WTC11 (cell line): ENCODE measurements at regions not wholly inside any gene's neighbourhood (a gene's known extent, or its start where the extent isn't known, plus 50 kb on each side); places are given as distances from the start of the nearest gene placed in this dataset.

ENCODE experiments used
- ATAC-seq: fragments of 200-7000 bp; cut with Tn5 transposase; 2 replicates; pipeline ENCODE4 v1.10.0; 2021; ENCODE audit warnings: mild to moderate bottlenecking, moderate library complexity
- CTCF ChIA-PET: fragments of 300-600 bp; sonication (Branson Sonifier 250); formaldehyde crosslinking; loops from one replicate; lab custom pipeline; 2021; ENCODE audit warnings: antibody characterized with exemption; lab: Charles Lee
- POLR2A ChIA-PET: fragments of 350-600 bp; sonication (Branson Sonifier 250); formaldehyde crosslinking; loops from one replicate; lab custom pipeline; 2021; ENCODE audit warnings: antibody characterized with exemption; lab: Charles Lee
- DNase-seq: peaks from one replicate; pipeline ENCODE4 v3.0.0; 2021; ENCODE audit warnings: low spot score
- H3K27ac Mint-ChIP-seq: 2 replicates; pipeline ENCODE4 v1.8.0; 2021; ENCODE audit warnings: mixed read lengths
- H3K27me3 Mint-ChIP-seq: 2 replicates; pipeline ENCODE4 v1.8.0; 2021; ENCODE audit warnings: low read depth, mild to moderate bottlenecking, moderate library complexity, mixed read lengths
- H3K36me3 Mint-ChIP-seq: 2 replicates; pipeline ENCODE4 v1.8.0; 2021; ENCODE audit warnings: mixed read lengths
- H3K4me1 Mint-ChIP-seq: 2 replicates; pipeline ENCODE4 v1.8.0; 2022; ENCODE audit warnings: mixed read lengths
- H3K4me3 Mint-ChIP-seq: 2 replicates; pipeline ENCODE4 v1.8.0; 2021; ENCODE audit warnings: mild to moderate bottlenecking, moderate library complexity, mixed read lengths
- H3K9me3 Mint-ChIP-seq: 2 replicates; pipeline ENCODE4 v1.8.0; 2021; ENCODE audit warnings: mixed read lengths
- CREB1 ChIP-seq: sonication (generic); formaldehyde crosslinking; IDR thresholded peaks from 2 replicates; pipeline ENCODE4 v1.8.0; 2023; ENCODE audit warnings: mild to moderate bottlenecking, missing genetic modification reagents
- CREM ChIP-seq: sonication (generic); formaldehyde crosslinking; IDR thresholded peaks from 2 replicates; pipeline ENCODE4 v1.8.1; 2022; ENCODE audit warnings: mild to moderate bottlenecking, missing genetic modification reagents, moderate library complexity
- E2F1 ChIP-seq: sonication (generic); formaldehyde crosslinking; IDR thresholded peaks from 2 replicates; pipeline ENCODE4 v1.8.0; 2022; ENCODE audit warnings: mild to moderate bottlenecking, missing genetic modification reagents
- E2F4 ChIP-seq: sonication (generic); formaldehyde crosslinking; IDR thresholded peaks from 2 replicates; pipeline ENCODE4 v1.8.1; 2022; ENCODE audit warnings: low read depth, mild to moderate bottlenecking, moderate library complexity, missing genetic modification reagents, borderline replicate concordance
- E2F5 ChIP-seq: sonication (generic); formaldehyde crosslinking; IDR thresholded peaks from 2 replicates; pipeline ENCODE4 v1.8.1; 2022; ENCODE audit warnings: mild to moderate bottlenecking, moderate library complexity, missing genetic modification reagents
- EMX1 ChIP-seq: fragments of 250-450 bp; sonication (Bioruptor Pico); IDR thresholded peaks from 2 replicates; pipeline ENCODE4 v1.8.0; 2021; ENCODE audit warnings: mild to moderate bottlenecking
- ESRRA ChIP-seq: sonication (generic); formaldehyde crosslinking; IDR thresholded peaks from 2 replicates; pipeline ENCODE4 v1.8.1; 2022; ENCODE audit warnings: mild to moderate bottlenecking, missing genetic modification reagents, borderline replicate concordance
- PREB ChIP-seq: sonication (generic); formaldehyde crosslinking; IDR thresholded peaks from 2 replicates; pipeline ENCODE4 v1.8.1; 2022; ENCODE audit warnings: mild to moderate bottlenecking, missing genetic modification reagents, moderate library complexity, borderline replicate concordance
- SMAD4 ChIP-seq: sonication (generic); formaldehyde crosslinking; IDR thresholded peaks from 2 replicates; pipeline ENCODE4 v1.8.0; 2022; ENCODE audit warnings: mild to moderate bottlenecking, missing genetic modification reagents
- SP1 ChIP-seq: sonication (generic); formaldehyde crosslinking; conservative IDR thresholded peaks from 2 replicates; pipeline ENCODE4 v1.8.1; 2022; ENCODE audit warnings: missing genetic modification reagents
- TCF7 ChIP-seq: sonication (generic); formaldehyde crosslinking; IDR thresholded peaks from 2 replicates; pipeline ENCODE4 v1.8.0; 2022; ENCODE audit warnings: mild to moderate bottlenecking, low read depth, missing genetic modification reagents, moderate library complexity
- ZMAT4 ChIP-seq: fragments of 250-450 bp; sonication (Bioruptor Pico); IDR thresholded peaks from 2 replicates; pipeline ENCODE4 v1.9.0; 2021; ENCODE audit warnings: mild to moderate bottlenecking
- TF ChIP-seq, protein P1 (sequence below): sonication (generic); formaldehyde crosslinking; IDR thresholded peaks from 2 replicates; pipeline ENCODE4 v1.8.0; 2022; ENCODE audit warnings: mild to moderate bottlenecking, missing genetic modification reagents
- TF ChIP-seq, protein P2 (sequence below): sonication (generic); formaldehyde crosslinking; IDR thresholded peaks from 2 replicates; pipeline ENCODE4 v1.8.0; 2022; ENCODE audit warnings: mild to moderate bottlenecking, missing genetic modification reagents
- TF ChIP-seq, protein P3 (sequence below): sonication (generic); formaldehyde crosslinking; IDR thresholded peaks from 2 replicates; pipeline ENCODE4 v1.8.1; 2023; ENCODE audit warnings: mild to moderate bottlenecking, missing genetic modification reagents
- TF ChIP-seq, protein P4 (sequence below): sonication (generic); formaldehyde crosslinking; IDR thresholded peaks from 2 replicates; pipeline ENCODE4 v1.8.1; 2023; ENCODE audit warnings: mild to moderate bottlenecking, missing genetic modification reagents, moderate library complexity

GRCh38 chr10:8356283-8356682 lies 301.8 kb downstream of the GATA3 start:
- no peak for ATAC-seq
- peaks cover 6% of the 10 kb centered on the region for H3K9me3 Mint-ChIP-seq
- no peak for TF ChIP-seq SP1 (CRISPR knock-in tag)
- TF ChIP-seq, protein P1, sequence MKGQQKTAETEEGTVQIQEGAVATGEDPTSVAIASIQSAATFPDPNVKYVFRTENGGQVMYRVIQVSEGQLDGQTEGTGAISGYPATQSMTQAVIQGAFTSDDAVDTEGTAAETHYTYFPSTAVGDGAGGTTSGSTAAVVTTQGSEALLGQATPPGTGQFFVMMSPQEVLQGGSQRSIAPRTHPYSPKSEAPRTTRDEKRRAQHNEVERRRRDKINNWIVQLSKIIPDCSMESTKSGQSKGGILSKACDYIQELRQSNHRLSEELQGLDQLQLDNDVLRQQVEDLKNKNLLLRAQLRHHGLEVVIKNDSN, result no peak
- no peak for TF ChIP-seq SMAD4 (CRISPR knock-in tag)
- TF ChIP-seq EMX1 (CRISPR knock-in tag), result no peak
- no peak for TF ChIP-seq E2F4
- TF ChIP-seq, protein P2, sequence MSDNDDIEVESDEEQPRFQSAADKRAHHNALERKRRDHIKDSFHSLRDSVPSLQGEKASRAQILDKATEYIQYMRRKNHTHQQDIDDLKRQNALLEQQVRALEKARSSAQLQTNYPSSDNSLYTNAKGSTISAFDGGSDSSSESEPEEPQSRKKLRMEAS (CRISPR knock-in tag), result no peak
- TF ChIP-seq TCF7 (CRISPR knock-in tag), result no peak
- TF ChIP-seq, all 79 proteins: peak for 0
- Mint-ChIP-seq H3K27me3 (no peaks in the 10 kb centered on the region; the same call in 1 of the 2 replicates), H3K27ac (no peak overlapping the region), H3K4me3 (no peak overlapping the region), H3K36me3 (no peaks in the 10 kb centered on the region), H3K4me1 (no peaks in the 10 kb centered on the region)
- ChIA-PET CTCF (interaction anchor here (0.8 kb wide), 1 partner anchor 438 kb away, joined by 3 read pairs; no protein-coding TSS in a partner anchor), POLR2A (no interaction called here)
- no peak for DNase-seq

DNA sequence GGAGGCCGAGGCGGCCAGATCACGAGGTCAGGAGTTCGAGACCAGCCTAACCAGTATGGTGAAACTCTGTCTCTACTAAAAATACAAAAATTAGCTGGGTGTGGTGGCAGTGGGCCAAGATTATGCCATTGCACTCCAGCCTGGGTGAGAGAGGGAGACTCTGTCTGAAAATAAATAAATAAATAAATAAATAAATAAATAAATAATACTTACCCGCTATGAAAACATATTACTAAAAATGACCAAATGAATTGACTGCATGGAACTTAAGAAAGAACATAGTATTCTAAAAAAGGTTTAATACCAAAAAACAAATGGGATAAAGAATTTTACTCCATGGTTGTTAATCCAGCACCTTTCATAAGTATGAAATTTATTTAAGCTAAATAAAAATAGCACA lies 305.0 kb downstream of the GATA3 start:
- ChIA-PET POLR2A (no interaction called here), CTCF (no interaction called here)
- peaks cover 6% of the 10 kb centered on the region for H3K9me3 Mint-ChIP-seq
- H3K27ac Mint-ChIP-seq, result no peak overlapping the region
- H3K4me3 Mint-ChIP-seq, result no peak overlapping the region
- H3K27me3 Mint-ChIP-seq, result no peaks in the 10 kb centered on the region; the same call in 1 of the 2 replicates
- no peaks in the 10 kb centered on the region for H3K36me3 Mint-ChIP-seq
- no peaks in the 10 kb centered on the region for H3K4me1 Mint-ChIP-seq
- DNase-seq, result no peak
- TF ChIP-seq ESRRA (CRISPR knock-in tag), result no peak
- TF ChIP-seq, protein P1, result no peak
- no peak for TF ChIP-seq E2F5 (CRISPR knock-in tag)
- TF ChIP-seq ZMAT4 (CRISPR knock-in tag), result no peak
- TF ChIP-seq, protein P3, sequence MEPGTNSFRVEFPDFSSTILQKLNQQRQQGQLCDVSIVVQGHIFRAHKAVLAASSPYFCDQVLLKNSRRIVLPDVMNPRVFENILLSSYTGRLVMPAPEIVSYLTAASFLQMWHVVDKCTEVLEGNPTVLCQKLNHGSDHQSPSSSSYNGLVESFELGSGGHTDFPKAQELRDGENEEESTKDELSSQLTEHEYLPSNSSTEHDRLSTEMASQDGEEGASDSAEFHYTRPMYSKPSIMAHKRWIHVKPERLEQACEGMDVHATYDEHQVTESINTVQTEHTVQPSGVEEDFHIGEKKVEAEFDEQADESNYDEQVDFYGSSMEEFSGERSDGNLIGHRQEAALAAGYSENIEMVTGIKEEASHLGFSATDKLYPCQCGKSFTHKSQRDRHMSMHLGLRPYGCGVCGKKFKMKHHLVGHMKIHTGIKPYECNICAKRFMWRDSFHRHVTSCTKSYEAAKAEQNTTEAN (CRISPR knock-in tag), result no peak
- TF ChIP-seq, protein P4, sequence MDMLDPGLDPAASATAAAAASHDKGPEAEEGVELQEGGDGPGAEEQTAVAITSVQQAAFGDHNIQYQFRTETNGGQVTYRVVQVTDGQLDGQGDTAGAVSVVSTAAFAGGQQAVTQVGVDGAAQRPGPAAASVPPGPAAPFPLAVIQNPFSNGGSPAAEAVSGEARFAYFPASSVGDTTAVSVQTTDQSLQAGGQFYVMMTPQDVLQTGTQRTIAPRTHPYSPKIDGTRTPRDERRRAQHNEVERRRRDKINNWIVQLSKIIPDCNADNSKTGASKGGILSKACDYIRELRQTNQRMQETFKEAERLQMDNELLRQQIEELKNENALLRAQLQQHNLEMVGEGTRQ (CRISPR knock-in tag), result no peak
- TF ChIP-seq PREB (CRISPR knock-in tag), result no peak
- TF ChIP-seq CREB1, result no peak
- TF ChIP-seq E2F1 (CRISPR knock-in tag), result no peak
- TF ChIP-seq CREM (CRISPR knock-in tag), result no peak
- TF ChIP-seq, all 79 proteins: peak for 0
- ATAC-seq, result no peak
